ENCODE measurements at regions not wholly inside any gene's neighbourhood (a gene's known extent, or its start where the extent isn't known, plus 50 kb on each side); places are given as distances from the start of the nearest gene placed in this dataset.

GRCh38 chr4:164461901-164462300 lies 292.0 kb upstream of the SMIM31 start:
- TF ChIP-seq CTCF (IDR thresholded peaks at IDR 0.05), result no peak
- no peak for TF ChIP-seq POLR2A (IDR thresholded peaks at IDR 0.05)

GRCh38 chr4:164462471-164462870 lies 291.5 kb upstream of the SMIM31 start:
- H3K9me3 ChIP-seq, result no peaks in the 10 kb centered on the region
- no peaks in the 10 kb centered on the region for H3K36me3 ChIP-seq
- H3K4me3 ChIP-seq, result no peak overlapping the region
- DNase-seq, result no peak
- no peak for TF ChIP-seq POLR2A (IDR thresholded peaks at IDR 0.05)
- no peak for TF ChIP-seq CTCF (IDR thresholded peaks at IDR 0.05)
- intact Hi-C loops (cut with DNase I), result no loop called here
- no peaks in the 10 kb centered on the region for H3K4me1 ChIP-seq
- no peaks in the 10 kb centered on the region for H3K27me3 ChIP-seq
- H3K27ac ChIP-seq, result no peak overlapping the region

More at GRCh38 chr4:164461901-164462300, 292.0 kb upstream of the SMIM31 start:
- WGBS, 2 donors, result 67 to 69% methylated on average over 2 of the region's 2 CpGs
- Histone ChIP-seq H3K27ac (no peak overlapping the region), H3K4me3 (no peak overlapping the region), H3K4me1 (no peaks in the 10 kb centered on the region), H3K36me3 (no peaks in the 10 kb centered on the region), H3K9me3 (no peaks in the 10 kb centered on the region), H3K27me3 (no peaks in the 10 kb centered on the region)
- no peak for DNase-seq
- intact Hi-C loops (cut with DNase I), result no loop called here

- no peaks in the 10 kb centered on the region for H3K4me1 ChIP-seq
- no peaks in the 10 kb centered on the region for H3K27me3 ChIP-seq
- TF ChIP-seq POLR2A (IDR thresholded peaks at IDR 0.05), result no peak
- intact Hi-C loops (cut with DNase I), result no loop called here
- H3K36me3 ChIP-seq, result no peaks in the 10 kb centered on the region
- WGBS, 2 donors, result 60 to 86% methylated on average over 1 of the region's 1 CpG
- H3K27ac ChIP-seq, result no peak overlapping the region
- DNase-seq, result no peak
- no peak overlapping the region for H3K4me3 ChIP-seq
- H3K9me3 ChIP-seq, result no peaks in the 10 kb centered on the region
Observed at GRCh38 chr4:164464313-164464712, 289.6 kb upstream of the SMIM31 start.

- intact Hi-C loops (cut with DNase I), result no loop called here
- Histone ChIP-seq H3K4me3 (no peak overlapping the region), H3K27me3 (no peaks in the 10 kb centered on the region), H3K36me3 (no peaks in the 10 kb centered on the region), H3K9me3 (no peaks in the 10 kb centered on the region), H3K27ac (no peak overlapping the region), H3K4me1 (no peaks in the 10 kb centered on the region)
- TF ChIP-seq CTCF (IDR thresholded peaks at IDR 0.05) (no peak), POLR2A (IDR thresholded peaks at IDR 0.05) (no peak)
- WGBS, 2 donors, result 65 to 77% methylated on average over 3 of the region's 3 CpGs
- no peak for DNase-seq
Observed at GRCh38 chr4:164467493-164467892, 286.4 kb upstream of the SMIM31 start.

GRCh38 chr4:164481306-164482091 lies 272.4 kb upstream of the SMIM31 start:
- DNase-seq, result no peak
- WGBS, 2 donors, result 67 to 78% methylated on average over 4 of the region's 4 CpGs
- Histone ChIP-seq H3K9me3 (no peaks in the 10 kb centered on the region), H3K4me3 (no peak overlapping the region), H3K36me3 (no peaks in the 10 kb centered on the region), H3K4me1 (peaks cover 0 to 22% (median 0%) of the 10 kb centered on the region in 3 donors), H3K27me3 (no peaks in the 10 kb centered on the region), H3K27ac (no peak overlapping the region)
- TF ChIP-seq POLR2A (IDR thresholded peaks at IDR 0.05) (no peak), CTCF (IDR thresholded peaks at IDR 0.05) (no peak)
- intact Hi-C loops (cut with DNase I), result no loop called here

GRCh38 chr4:164482092-164482404 lies 271.9 kb upstream of the SMIM31 start:
- Histone ChIP-seq H3K4me1 (peaks cover 0 to 22% (median 0%) of the 10 kb centered on the region in 3 donors), H3K27me3 (no peaks in the 10 kb centered on the region), H3K4me3 (no peak overlapping the region), H3K36me3 (no peaks in the 10 kb centered on the region), H3K27ac (no peak overlapping the region), H3K9me3 (no peaks in the 10 kb centered on the region)
- intact Hi-C loops (cut with DNase I), result no loop called here
- DNase-seq, result no peak
- 65 to 74% methylated on average over 4 of the region's 4 CpGs for WGBS, 2 donors
- TF ChIP-seq POLR2A (IDR thresholded peaks at IDR 0.05) (no peak), CTCF (IDR thresholded peaks at IDR 0.05) (no peak)
